HCT116 (cell line): ENCODE measurements at regions not wholly inside any gene's neighbourhood (a gene's known extent, or its start where the extent isn't known, plus 50 kb on each side); places are given as distances from the start of the nearest gene placed in this dataset.

Experiments
- ATAC-seq: fragments of 200-7000 bp; cut with Tn5 transposase; 2 replicates; pipeline ENCODE4 v1.9.1; 2020; ENCODE audit warnings: mild to moderate bottlenecking, moderate library complexity
- BruUV-seq: library from RNA; stranded (reverse); fragments of 400-500 nt; replicated peaks from 2 replicates; lab custom pipeline; 2021; lab: Mats Ljungman, UMichigan
- CTCF ChIA-PET: fragments of 300-600 bp; sonication (Branson Sonifier 250); formaldehyde crosslinking; loops from one replicate; lab custom pipeline; 2021; ENCODE audit warnings: antibody characterized with exemption; lab: Charles Lee
- POLR2A ChIA-PET: fragments of 300-600, 350-600 bp; sonication (Branson Sonifier 250); formaldehyde crosslinking; loops from one replicate; lab custom pipeline; 2021; ENCODE audit warnings: antibody characterized with exemption; lab: Charles Lee
- RAD21 ChIA-PET, 2 experiments: fragments of 300-600 bp; sonication (Branson Sonifier 250); formaldehyde crosslinking; loops; one replicate each; lab custom pipeline; 2023; ENCODE audit warnings: low total read pairs in 2 of 2; ENCODE audit not compliant: uncharacterized antibody in 2 of 2, unreplicated experiment in 2 of 2, low non-redundant PET in 1 of 2; lab: Charles Lee
- DNase-seq: peaks from one replicate; pipeline ENCODE4 v3.0.0-alpha.2; 2010; ENCODE audit warnings: low read depth, low spot score
- H2AFZ ChIP-seq: fragments of 200-600 bp; shearing (Covaris generic), sonication (generic); 2 replicates; pipeline ENCODE4 v1.6.1; 2017; ENCODE audit warnings: low read depth, mixed run types, mixed read lengths, antibody characterized with exemption, low read length; ENCODE audit not compliant: poor library complexity, severe bottlenecking
- H3K27ac ChIP-seq: 2 replicates; pipeline ENCODE4 v1.5.1; 2012; ENCODE audit warnings: low read depth, low read length
- H3K27me3 ChIP-seq: fragments of 200-600 bp; sonication (generic); 2 replicates; pipeline ENCODE4 v1.6.1; 2016; ENCODE audit warnings: mixed run types, low read length, mixed read lengths; ENCODE audit not compliant: insufficient read depth
- H3K36me3 ChIP-seq, 2 experiments: fragments of 200-500 bp in 1 of 2; fragments of 200-600 bp in 1 of 2; sonication (Bioruptor generic) in 1 of 2; sonication (generic) in 1 of 2; 2 replicates each; pipeline versions ENCODE4 v1.5.1 to v1.6.1; 2014 to 2016; ENCODE audit warnings: low read length in 2 of 2, inconsistent platforms in 1 of 2, mixed read lengths in 1 of 2, mixed run types in 1 of 2; ENCODE audit not compliant: insufficient read depth in 2 of 2, control insufficient read depth in 1 of 2
- H3K4me1 ChIP-seq, 2 experiments: fragments of 200-600 bp in 1 of 2; sonication (generic) in 1 of 2; 2 replicates each; pipeline versions ENCODE4 v1.5.1 to v1.6.1; 2012 to 2017; ENCODE audit warnings: low read length in 2 of 2, inconsistent platforms in 1 of 2, mild to moderate bottlenecking in 1 of 2, mixed read lengths in 1 of 2, mixed run types in 1 of 2, moderate library complexity in 1 of 2; ENCODE audit not compliant: insufficient read depth in 2 of 2, control insufficient read depth in 1 of 2
- H3K4me2 ChIP-seq: fragments of 200-600 bp; sonication (generic); 2 replicates; pipeline ENCODE4 v1.6.1; 2017; ENCODE audit warnings: mixed run types, low read length, mixed read lengths
- H3K4me3 ChIP-seq, 2 experiments: fragments of 200-600 bp in 1 of 2; sonication (generic) in 1 of 2; replicated peaks in 1 of 2; 2 replicates each; pipeline ENCODE4 v1.5.1; 2011 to 2016; ENCODE audit warnings: low read length in 2 of 2, control low read depth in 1 of 2, low read depth in 1 of 2, mild to moderate bottlenecking in 1 of 2, mixed read lengths in 1 of 2, mixed run types in 1 of 2
- H3K79me2 ChIP-seq: fragments of 200-600 bp; sonication (generic); 2 replicates; pipeline ENCODE4 v1.6.1; 2017; ENCODE audit warnings: mild to moderate bottlenecking, mixed run types, low read length, moderate library complexity, mixed read lengths; ENCODE audit not compliant: insufficient read depth
- H3K9ac ChIP-seq: fragments of 200-600 bp; sonication (generic); 2 replicates; pipeline ENCODE4 v1.6.1; 2016; ENCODE audit warnings: low read length, mixed read lengths
- H3K9me2 ChIP-seq: fragments of 200-600 bp; sonication (generic), shearing (Covaris generic); 2 replicates; pipeline ENCODE4 v1.6.1; 2017; ENCODE audit warnings: mixed run types, mild to moderate bottlenecking, moderate library complexity; ENCODE audit not compliant: insufficient read depth
- H3K9me3 ChIP-seq, 2 experiments: fragments of 200-500 bp in 1 of 2; fragments of 200-600 bp in 1 of 2; sonication (Bioruptor generic) in 1 of 2; sonication (generic) in 1 of 2; 2 replicates each; pipeline ENCODE4 v1.6.1; 2014 to 2017; ENCODE audit warnings: low read length in 2 of 2, mixed read lengths in 2 of 2, inconsistent platforms in 1 of 2, low read depth in 1 of 2, mild to moderate bottlenecking in 1 of 2, mixed run types in 1 of 2, moderate library complexity in 1 of 2; ENCODE audit not compliant: control insufficient read depth in 1 of 2, insufficient read depth in 1 of 2
- H4K20me1 ChIP-seq: fragments of 200-600 bp; sonication (generic), shearing (Covaris generic); 2 replicates; pipeline ENCODE4 v1.6.1; 2017; ENCODE audit warnings: mixed run types, mild to moderate bottlenecking, moderate library complexity; ENCODE audit not compliant: insufficient read depth
- ATF3 ChIP-seq: IDR thresholded peaks from 2 replicates; pipeline ENCODE4 v1.6.1; 2012
- CBX3 ChIP-seq: IDR thresholded peaks from 2 replicates; pipeline ENCODE4 v1.6.1; 2012; ENCODE audit warnings: low read depth
- CEBPB ChIP-seq: IDR thresholded peaks from 2 replicates; pipeline ENCODE4 v1.6.1; 2012; ENCODE audit warnings: low read depth
- CTCF ChIP-seq, 3 experiments: fragments of 200-600 bp in 1 of 3; sonication (generic) in 1 of 3; IDR thresholded peaks in 2 of 3; conservative IDR thresholded peaks in 1 of 3; 2 replicates each; pipeline ENCODE4 v1.5.1; 2012 to 2017; ENCODE audit warnings: low read depth in 2 of 3, low read length in 2 of 3, antibody characterized with exemption in 1 of 3, borderline replicate concordance in 1 of 3, control low read depth in 1 of 3, mild to moderate bottlenecking in 1 of 3, mixed read lengths in 1 of 3, mixed run types in 1 of 3, moderate library complexity in 1 of 3; ENCODE audit not compliant: insufficient read depth in 1 of 3
- ELF1 ChIP-seq: IDR thresholded peaks from 2 replicates; pipeline ENCODE4 v1.6.1; 2012; ENCODE audit warnings: low read depth, borderline replicate concordance
- EZH2phosphoT487 ChIP-seq: fragments of 200-600 bp; IDR thresholded peaks from 2 replicates; pipeline ENCODE4 v1.6.1; 2018; ENCODE audit warnings: antibody characterized with exemption, borderline replicate concordance
- FOSL1 ChIP-seq: IDR thresholded peaks from 2 replicates; pipeline ENCODE4 v1.6.1; 2012; ENCODE audit warnings: low read depth
- JUND ChIP-seq: IDR thresholded peaks from 2 replicates; pipeline ENCODE4 v1.6.1; 2012
- MAX ChIP-seq: IDR thresholded peaks from 2 replicates; pipeline ENCODE4 v1.6.1; 2012
- POLR2A ChIP-seq: IDR thresholded peaks from 2 replicates; pipeline ENCODE4 v1.7.0; 2011; ENCODE audit warnings: borderline replicate concordance; ENCODE audit not compliant: insufficient read depth, insufficient read length; ENCODE audit errors: extremely low read depth
- RAD21 ChIP-seq: IDR thresholded peaks from 2 replicates; pipeline ENCODE4 v1.6.1; 2012; ENCODE audit warnings: low read depth, mild to moderate bottlenecking
- SP1 ChIP-seq: IDR thresholded peaks from 2 replicates; pipeline ENCODE4 v1.6.1; 2012; ENCODE audit warnings: low read depth
- SRF ChIP-seq: IDR thresholded peaks from 2 replicates; pipeline ENCODE4 v1.6.1; 2012; ENCODE audit warnings: low read depth
- TCF7L2 ChIP-seq: IDR thresholded peaks from 2 replicates; pipeline ENCODE4 v1.7.0; 2011; ENCODE audit warnings: borderline replicate concordance, inconsistent platforms; ENCODE audit not compliant: insufficient read depth, insufficient read length; ENCODE audit errors: extremely low read depth
- YY1 ChIP-seq: IDR thresholded peaks from 2 replicates; pipeline ENCODE4 v1.6.1; 2011; ENCODE audit warnings: low read length, low read depth, moderate library complexity, mild to moderate bottlenecking; ENCODE audit not compliant: insufficient replicate concordance; ENCODE audit errors: extremely low read depth
- ZBTB33 ChIP-seq: IDR thresholded peaks from 2 replicates; pipeline ENCODE4 v1.6.1; 2011; ENCODE audit warnings: mild to moderate bottlenecking, low read length, moderate library complexity; ENCODE audit not compliant: insufficient replicate concordance; ENCODE audit errors: extremely low read depth
- ZFX ChIP-seq: fragments of 450-650 bp; IDR thresholded peaks from 2 replicates; pipeline ENCODE4 v1.6.1; 2017
- intact Hi-C: fragments of 100-400 bp; cut with micrococcal nuclease; formaldehyde crosslinking; loops from 2 replicates; pipeline ENCODE4 v1.10.0; 2022

- RAD21 ChIA-PET, result no interaction called here
- H3K4me1 ChIP-seq, result no peaks in the 10 kb centered on the region
- H3K79me2 ChIP-seq, result no peaks in the 10 kb centered on the region
- POLR2A ChIA-PET, result no interaction called here
- H3K9ac ChIP-seq, result no peak overlapping the region
- H3K27ac ChIP-seq, result no peak overlapping the region
- no peak overlapping the region for H3K4me2 ChIP-seq
- no TSS peak for BruUV-seq
- H3K36me3 ChIP-seq, result no peaks in the 10 kb centered on the region
- DNase-seq (no peak), ATAC-seq (no peak)
- no peak for TF ChIP-seq CEBPB
- no peak for TF ChIP-seq YY1
- no peak for TF ChIP-seq CTCF (IDR thresholded peaks at IDR 0.05 in 2 of 3, conservative IDR thresholded peaks at IDR 0.05 in 1 of 3; ENCODE audit: borderline replicate concordance in 1 of 3, insufficient read depth in 1 of 3, low read depth in 2 of 3, low read length in 2 of 3)
- TF ChIP-seq SRF, result no peak
- TF ChIP-seq ELF1, result no peak
- TF ChIP-seq MAX, result no peak
- no peak for TF ChIP-seq ZBTB33
- TF ChIP-seq JUND, result no peak
- TF ChIP-seq ATF3, result no peak
- TF ChIP-seq EZH2phosphoT487, result no peak
- no peak for TF ChIP-seq FOSL1
- TF ChIP-seq POLR2A, result no peak
- no peak for TF ChIP-seq TCF7L2
- TF ChIP-seq SP1, result no peak
- no peak for TF ChIP-seq ZFX
- TF ChIP-seq CBX3, result no peak
- TF ChIP-seq RAD21, result no peak
- no peaks in the 10 kb centered on the region for H3K27me3 ChIP-seq
- H4K20me1 ChIP-seq, result no peaks in the 10 kb centered on the region
- no peak overlapping the region for H2AFZ ChIP-seq
- H3K9me2 ChIP-seq, result no peaks in the 10 kb centered on the region
- intact Hi-C loops, result no loop called here
- no peak overlapping the region for H3K4me3 ChIP-seq
- H3K9me3 ChIP-seq, result peaks cover 11 to 25% of the 10 kb centered on the region in 2 experiments; a peak in 2 of 4 replicates
- CTCF ChIA-PET, result no interaction called here
Observed at GRCh38 chr2:122935506-122935905, 1089.6 kb upstream of the CNTNAP5 start.
